Astrocyte (in vitro differentiated cells and primary cell): ENCODE measurements at regions not wholly inside any gene's neighbourhood (a gene's known extent, or its start where the extent isn't known, plus 50 kb on each side); places are given as distances from the start of the nearest gene placed in this dataset.

Experiments
- DNase-seq: peaks from one replicate; pipeline ENCODE4 v3.0.0-alpha.2; 2010; ENCODE audit warnings: low read depth
- FAIRE-seq: peaks from 2 replicates; lab custom pipeline; 2011; peaks lifted over from hg19 to GRCh38; lab: Jason Lieb, UNC
- H2AFZ ChIP-seq: 2 replicates; pipeline ENCODE4 v1.6.0; 2012; ENCODE audit warnings: low read depth, low read length, inconsistent platforms
- H3K27ac ChIP-seq: 2 replicates; pipeline ENCODE4 v1.5.1; 2011; ENCODE audit warnings: low read depth, low read length, inconsistent platforms
- H3K27me3 ChIP-seq: 2 replicates; pipeline ENCODE4 v1.6.0; 2011; ENCODE audit warnings: low read length, inconsistent platforms; ENCODE audit not compliant: insufficient read depth
- H3K36me3 ChIP-seq: 2 replicates; pipeline ENCODE4 v1.5.1; 2011; ENCODE audit warnings: low read length, inconsistent platforms; ENCODE audit not compliant: insufficient read depth
- H3K4me1 ChIP-seq: 2 replicates; pipeline ENCODE4 v1.5.1; 2011; ENCODE audit warnings: low read length, inconsistent platforms; ENCODE audit not compliant: insufficient read depth
- H3K4me2 ChIP-seq: 2 replicates; pipeline ENCODE4 v1.6.0; 2012; ENCODE audit warnings: low read length, inconsistent platforms
- H3K4me3 ChIP-seq: 2 replicates; pipeline ENCODE4 v1.5.1; 2011; ENCODE audit warnings: low read depth, mild to moderate bottlenecking, low read length, inconsistent platforms; ENCODE audit not compliant: insufficient read depth
- H3K79me2 ChIP-seq: 2 replicates; pipeline ENCODE4 v1.6.0; 2012; ENCODE audit warnings: mild to moderate bottlenecking, low read length, inconsistent platforms; ENCODE audit not compliant: insufficient read depth
- H3K9ac ChIP-seq: 2 replicates; pipeline ENCODE4 v1.6.0; 2012; ENCODE audit warnings: mild to moderate bottlenecking, low read length, inconsistent platforms
- H3K9me3 ChIP-seq: 2 replicates; pipeline ENCODE4 v1.5.1; 2012; ENCODE audit warnings: low read depth, mild to moderate bottlenecking, low read length, inconsistent platforms; ENCODE audit not compliant: insufficient read depth
- H4K20me1 ChIP-seq: 2 replicates; pipeline ENCODE4 v1.6.0; 2012; ENCODE audit warnings: low read length, inconsistent platforms; ENCODE audit not compliant: insufficient read depth
- H3K27ac Mint-ChIP-seq: one replicate; pipeline ENCODE4 v1.8.0; 2021; ENCODE audit warnings: mild to moderate bottlenecking, mixed read lengths; ENCODE audit not compliant: unreplicated experiment
- H3K27me3 Mint-ChIP-seq: one replicate; pipeline ENCODE4 v1.8.0; 2021; ENCODE audit warnings: low read depth, mixed read lengths; ENCODE audit not compliant: unreplicated experiment
- H3K36me3 Mint-ChIP-seq: one replicate; pipeline ENCODE4 v1.8.0; 2021; ENCODE audit warnings: low read depth, mixed read lengths; ENCODE audit not compliant: unreplicated experiment
- H3K4me1 Mint-ChIP-seq: one replicate; pipeline ENCODE4 v1.8.0; 2021; ENCODE audit warnings: low read depth, mixed read lengths; ENCODE audit not compliant: unreplicated experiment
- H3K4me3 Mint-ChIP-seq: one replicate; pipeline ENCODE4 v1.8.0; 2021; ENCODE audit warnings: mild to moderate bottlenecking, moderate library complexity, mixed read lengths; ENCODE audit not compliant: unreplicated experiment
- H3K9me3 Mint-ChIP-seq: one replicate; pipeline ENCODE4 v1.8.0; 2021; ENCODE audit warnings: mild to moderate bottlenecking, mixed read lengths; ENCODE audit not compliant: unreplicated experiment
- EZH2 ChIP-seq: IDR thresholded peaks from 2 replicates; pipeline ENCODE4 v1.6.1; 2012; ENCODE audit warnings: mild to moderate bottlenecking, low read length, inconsistent platforms; ENCODE audit not compliant: insufficient read depth
- TF ChIP-seq, protein P1 (sequence below): IDR thresholded peaks from 2 replicates; pipeline ENCODE4 v1.5.1; 2011; ENCODE audit warnings: low read depth, mild to moderate bottlenecking, inconsistent platforms, low read length, moderate library complexity; ENCODE audit not compliant: insufficient read depth

DNA sequence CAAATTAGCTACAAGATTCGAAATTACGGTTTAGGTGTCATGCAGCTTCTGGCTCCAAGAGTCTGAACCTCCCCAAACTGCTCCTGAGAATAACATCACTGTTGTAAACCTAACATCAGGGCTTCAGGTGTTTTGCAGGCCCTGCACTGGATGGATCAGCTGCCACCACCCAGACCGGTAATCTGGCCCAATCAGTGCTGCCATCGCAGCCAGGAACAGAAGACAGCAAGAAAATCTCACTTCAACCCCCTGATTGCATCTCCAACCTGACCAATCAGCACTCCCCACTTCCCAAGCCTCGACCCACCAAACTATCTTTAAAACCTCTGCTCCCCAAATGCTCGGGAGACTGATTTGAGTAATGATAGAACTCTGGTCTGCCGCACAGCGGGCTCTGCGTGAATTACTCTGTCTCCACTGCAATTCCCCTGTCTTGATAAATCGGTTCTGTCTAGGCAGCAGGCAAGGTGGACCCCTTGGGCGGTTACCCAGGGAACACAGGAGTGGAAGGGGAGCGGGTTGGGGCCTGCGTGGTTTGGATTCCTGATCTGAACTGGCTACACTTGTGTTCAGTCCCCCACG, 268.5 kb upstream of the SFSWAP start:
- H3K9me3 Mint-ChIP-seq: no peaks in the 10 kb centered on the region
- no peak overlapping the region for H3K27ac Mint-ChIP-seq
- no peaks in the 10 kb centered on the region for H4K20me1 ChIP-seq
- no peak overlapping the region for H3K4me3 Mint-ChIP-seq
- H3K9me3 ChIP-seq: no peaks in the 10 kb centered on the region
- no peak overlapping the region for H3K27ac ChIP-seq
- no peaks in the 10 kb centered on the region for H3K4me1 ChIP-seq
- no peaks in the 10 kb centered on the region for H3K4me1 Mint-ChIP-seq
- H3K9ac ChIP-seq: no peak overlapping the region
- no peaks in the 10 kb centered on the region for H3K36me3 Mint-ChIP-seq
- no peak overlapping the region for H3K4me2 ChIP-seq
- peaks cover 19% of the 10 kb centered on the region for H3K27me3 Mint-ChIP-seq
- no peaks in the 10 kb centered on the region for H3K79me2 ChIP-seq
- no peak for TF ChIP-seq EZH2
- TF ChIP-seq, protein P1, sequence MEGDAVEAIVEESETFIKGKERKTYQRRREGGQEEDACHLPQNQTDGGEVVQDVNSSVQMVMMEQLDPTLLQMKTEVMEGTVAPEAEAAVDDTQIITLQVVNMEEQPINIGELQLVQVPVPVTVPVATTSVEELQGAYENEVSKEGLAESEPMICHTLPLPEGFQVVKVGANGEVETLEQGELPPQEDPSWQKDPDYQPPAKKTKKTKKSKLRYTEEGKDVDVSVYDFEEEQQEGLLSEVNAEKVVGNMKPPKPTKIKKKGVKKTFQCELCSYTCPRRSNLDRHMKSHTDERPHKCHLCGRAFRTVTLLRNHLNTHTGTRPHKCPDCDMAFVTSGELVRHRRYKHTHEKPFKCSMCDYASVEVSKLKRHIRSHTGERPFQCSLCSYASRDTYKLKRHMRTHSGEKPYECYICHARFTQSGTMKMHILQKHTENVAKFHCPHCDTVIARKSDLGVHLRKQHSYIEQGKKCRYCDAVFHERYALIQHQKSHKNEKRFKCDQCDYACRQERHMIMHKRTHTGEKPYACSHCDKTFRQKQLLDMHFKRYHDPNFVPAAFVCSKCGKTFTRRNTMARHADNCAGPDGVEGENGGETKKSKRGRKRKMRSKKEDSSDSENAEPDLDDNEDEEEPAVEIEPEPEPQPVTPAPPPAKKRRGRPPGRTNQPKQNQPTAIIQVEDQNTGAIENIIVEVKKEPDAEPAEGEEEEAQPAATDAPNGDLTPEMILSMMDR: no peak
- no peak overlapping the region for H3K4me3 ChIP-seq
- no peak overlapping the region for H2AFZ ChIP-seq
- DNase-seq: no peak
- no peak for FAIRE-seq
- no peaks in the 10 kb centered on the region for H3K36me3 ChIP-seq
- no peaks in the 10 kb centered on the region for H3K27me3 ChIP-seq

DNA sequence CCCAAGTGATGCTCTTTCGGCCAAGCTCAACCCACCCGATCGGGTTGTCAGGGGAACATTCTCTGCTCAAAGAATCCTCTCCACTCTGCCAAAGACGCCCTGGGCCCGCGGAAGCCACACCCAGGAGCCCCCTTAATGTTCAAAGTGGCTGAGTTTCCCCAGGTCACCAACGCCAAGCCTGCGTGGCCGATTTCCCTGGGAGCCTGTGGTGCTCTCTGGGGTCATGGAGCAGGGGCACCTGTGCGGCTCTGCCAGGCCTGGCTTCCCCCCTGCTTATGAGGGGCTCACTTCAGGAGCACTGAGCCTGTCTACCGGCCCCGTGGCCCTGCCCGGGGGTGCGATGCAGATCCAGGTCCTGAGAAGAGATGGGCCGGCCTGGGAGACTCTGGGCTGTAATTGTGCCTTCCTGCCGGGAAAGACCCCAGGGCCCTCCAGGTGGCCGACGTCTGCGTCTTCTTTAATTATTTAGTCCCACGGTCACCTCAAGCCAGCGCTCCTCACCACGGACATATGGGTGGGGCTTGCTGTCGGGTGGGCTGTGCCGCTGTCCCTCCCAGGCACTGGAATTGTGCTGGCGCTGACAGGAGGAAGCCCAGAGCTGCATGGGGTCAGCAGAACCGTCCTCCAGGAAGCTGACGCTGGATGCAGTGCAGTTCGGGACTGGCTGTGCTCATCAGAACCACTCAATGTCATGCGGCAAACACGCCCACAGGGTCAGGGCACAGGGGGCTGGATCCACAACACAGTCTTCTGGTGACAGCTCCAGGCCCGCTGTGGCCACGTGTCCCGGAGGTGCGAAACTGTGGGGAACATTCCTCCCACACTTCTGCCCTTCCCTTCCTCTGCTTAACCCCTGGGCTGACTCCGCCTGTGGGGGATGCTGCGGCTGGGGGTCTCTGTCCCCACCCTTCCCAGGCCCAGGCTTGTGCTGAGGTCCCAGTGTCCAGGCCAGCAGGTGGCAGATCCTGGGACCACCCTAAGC, 267.6 kb upstream of the SFSWAP start:
- FAIRE-seq: no peak
- peaks cover 21% of the 10 kb centered on the region for H3K27me3 Mint-ChIP-seq
- H4K20me1 ChIP-seq: no peaks in the 10 kb centered on the region

More for the DNA sequence above, 267.6 kb upstream of the SFSWAP start:
- Histone ChIP-seq H3K79me2 (no peaks in the 10 kb centered on the region), H3K4me2 (no peak overlapping the region), H3K36me3 (no peaks in the 10 kb centered on the region), H3K9me3 (no peaks in the 10 kb centered on the region), H3K9ac (no peak overlapping the region), H3K27ac (no peak overlapping the region), H2AFZ (no peak overlapping the region), H3K4me1 (no peaks in the 10 kb centered on the region), H3K4me3 (no peak overlapping the region), H3K27me3 (no peaks in the 10 kb centered on the region)
- Mint-ChIP-seq H3K27ac (no peak overlapping the region), H3K9me3 (no peaks in the 10 kb centered on the region), H3K4me3 (no peak overlapping the region), H3K4me1 (no peaks in the 10 kb centered on the region), H3K36me3 (no peaks in the 10 kb centered on the region)
- DNase-seq: no peak
- no peak for TF ChIP-seq EZH2
- TF ChIP-seq, protein P1: no peak
